Keratinocyte (primary cell): ENCODE measurements at regions not wholly inside any gene's neighbourhood (a gene's known extent, or its start where the extent isn't known, plus 50 kb on each side); places are given as distances from the start of the nearest gene placed in this dataset.

Experiments used
- DNase-seq: peaks from one replicate; pipeline ENCODE4 v3.0.0-alpha.2; 2011; ENCODE audit warnings: low read depth, missing footprints, low spot score
- FAIRE-seq: peaks from 2 replicates; lab custom pipeline; 2011; peaks lifted over from hg19 to GRCh38; lab: Jason Lieb, UNC
- H2AFZ ChIP-seq: 2 replicates; pipeline ENCODE4 v1.6.0; 2012; ENCODE audit warnings: low read length, control low read depth, inconsistent platforms; ENCODE audit not compliant: control insufficient read depth
- H3K27ac ChIP-seq: 2 replicates; pipeline ENCODE4 v1.5.1; 2011; ENCODE audit warnings: low read length; ENCODE audit not compliant: control insufficient read depth, insufficient read depth
- H3K27me3 ChIP-seq: 3 replicates; pipeline ENCODE4 v1.6.0; 2011; ENCODE audit warnings: low read length; ENCODE audit not compliant: control insufficient read depth, insufficient read depth; ENCODE audit errors: extremely low read depth
- H3K36me3 ChIP-seq, 2 experiments: 2 replicates in 1 of 2; 3 replicates in 1 of 2; pipeline ENCODE4 v1.5.1; 2011; ENCODE audit warnings: low read length in 2 of 2, mild to moderate bottlenecking in 1 of 2; ENCODE audit not compliant: control insufficient read depth in 2 of 2, insufficient read depth in 2 of 2; ENCODE audit errors: extremely low read depth in 1 of 2
- H3K4me1 ChIP-seq: 3 replicates; pipeline ENCODE4 v1.5.1; 2011; ENCODE audit warnings: low read length; ENCODE audit not compliant: control insufficient read depth, insufficient read depth; ENCODE audit errors: extremely low read depth
- H3K4me2 ChIP-seq: 3 replicates; pipeline ENCODE4 v1.6.0; 2011; ENCODE audit warnings: low read depth, low read length; ENCODE audit not compliant: control insufficient read depth, insufficient read depth; ENCODE audit errors: extremely low read depth
- H3K4me3 ChIP-seq, 3 experiments: fragments of 200-600 bp in 1 of 3; sonication (generic) in 1 of 3; 2 replicates in 2 of 3; 3 replicates in 1 of 3; pipeline ENCODE4 v1.5.1; 2011 to 2016; ENCODE audit warnings: low read length in 3 of 3, mild to moderate bottlenecking in 3 of 3, control low read depth in 2 of 3, inconsistent platforms in 1 of 3, low read depth in 1 of 3, mixed read lengths in 1 of 3, mixed run types in 1 of 3, moderate library complexity in 1 of 3; ENCODE audit not compliant: control insufficient read depth in 2 of 3, insufficient read depth in 2 of 3; ENCODE audit errors: extremely low read depth in 1 of 3
- H3K79me2 ChIP-seq: 2 replicates; pipeline ENCODE4 v1.6.0; 2012; ENCODE audit warnings: low read length; ENCODE audit not compliant: control insufficient read depth, insufficient read depth
- H3K9ac ChIP-seq: 3 replicates; pipeline ENCODE4 v1.6.0; 2011; ENCODE audit warnings: low read length; ENCODE audit not compliant: control insufficient read depth, insufficient read depth; ENCODE audit errors: extremely low read depth
- H3K9me1 ChIP-seq: 3 replicates; pipeline ENCODE4 v1.6.0; 2011; ENCODE audit warnings: low read length; ENCODE audit not compliant: control insufficient read depth, insufficient read depth; ENCODE audit errors: extremely low read depth
- H3K9me3 ChIP-seq: 2 replicates; pipeline ENCODE4 v1.5.1; 2012; ENCODE audit warnings: low read depth, low read length; ENCODE audit not compliant: control insufficient read depth
- H4K20me1 ChIP-seq: 3 replicates; pipeline ENCODE4 v1.6.0; 2011; ENCODE audit warnings: low read length; ENCODE audit not compliant: control insufficient read depth, insufficient read depth; ENCODE audit errors: extremely low read depth
- EZH2 ChIP-seq: IDR thresholded peaks from one replicate; pipeline ENCODE4 v1.6.1; 2012; ENCODE audit warnings: inconsistent platforms, mild to moderate bottlenecking, low read length, moderate library complexity
- dilution Hi-C: fragments of 300-500 bp; cut with MboI; formaldehyde crosslinking; loops from one replicate; pipeline ENCODE4 v1.7.0; 2020; ENCODE audit warnings: low sequenced_read_pairs; ENCODE audit not compliant: extremely low pct_ligation_motif_present
- TF ChIP-seq, protein P1 (sequence below), 3 experiments: IDR thresholded peaks in 1 of 3; conservative IDR thresholded peaks in 1 of 3; optimal IDR thresholded peaks in 1 of 3; 2 replicates in 2 of 3; 3 replicates in 1 of 3; pipeline versions ENCODE3 to v1.5.1; 2011; ENCODE audit warnings: low read length in 3 of 3, mild to moderate bottlenecking in 3 of 3, moderate library complexity in 2 of 3, control low read depth in 1 of 3, inconsistent platforms in 1 of 3; ENCODE audit not compliant: insufficient read depth in 2 of 3; ENCODE audit errors: extremely low read depth in 1 of 3

GRCh38 chr3:117964814-117965213 is 1069.8 kb downstream of the IGSF11 start:
- Histone ChIP-seq H3K27ac (no peak overlapping the region), H4K20me1 (no peaks in the 10 kb centered on the region), H3K9ac (no peak overlapping the region), H3K4me2 (no peak overlapping the region), H3K9me3 (no peaks in the 10 kb centered on the region), H2AFZ (no peak overlapping the region), H3K4me1 (no peaks in the 10 kb centered on the region), H3K27me3 (no peaks in the 10 kb centered on the region), H3K9me1 (no peaks in the 10 kb centered on the region), H3K79me2 (no peaks in the 10 kb centered on the region), H3K4me3 (no peak overlapping the region), H3K36me3 (no peaks in the 10 kb centered on the region)
- DNase-seq (no peak), FAIRE-seq (no peak)
- dilution Hi-C loops, result no loop called here
- TF ChIP-seq, protein P1, sequence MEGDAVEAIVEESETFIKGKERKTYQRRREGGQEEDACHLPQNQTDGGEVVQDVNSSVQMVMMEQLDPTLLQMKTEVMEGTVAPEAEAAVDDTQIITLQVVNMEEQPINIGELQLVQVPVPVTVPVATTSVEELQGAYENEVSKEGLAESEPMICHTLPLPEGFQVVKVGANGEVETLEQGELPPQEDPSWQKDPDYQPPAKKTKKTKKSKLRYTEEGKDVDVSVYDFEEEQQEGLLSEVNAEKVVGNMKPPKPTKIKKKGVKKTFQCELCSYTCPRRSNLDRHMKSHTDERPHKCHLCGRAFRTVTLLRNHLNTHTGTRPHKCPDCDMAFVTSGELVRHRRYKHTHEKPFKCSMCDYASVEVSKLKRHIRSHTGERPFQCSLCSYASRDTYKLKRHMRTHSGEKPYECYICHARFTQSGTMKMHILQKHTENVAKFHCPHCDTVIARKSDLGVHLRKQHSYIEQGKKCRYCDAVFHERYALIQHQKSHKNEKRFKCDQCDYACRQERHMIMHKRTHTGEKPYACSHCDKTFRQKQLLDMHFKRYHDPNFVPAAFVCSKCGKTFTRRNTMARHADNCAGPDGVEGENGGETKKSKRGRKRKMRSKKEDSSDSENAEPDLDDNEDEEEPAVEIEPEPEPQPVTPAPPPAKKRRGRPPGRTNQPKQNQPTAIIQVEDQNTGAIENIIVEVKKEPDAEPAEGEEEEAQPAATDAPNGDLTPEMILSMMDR (optimal IDR thresholded peaks at IDR 0.05 in 1 of 3, IDR thresholded peaks at IDR 0.05 in 1 of 3, conservative IDR thresholded peaks at IDR 0.05 in 1 of 3; ENCODE audit: extremely low read depth in 1 of 3, insufficient read depth in 2 of 3, low read length in 3 of 3), result no peak
- TF ChIP-seq EZH2, result no peak

DNA sequence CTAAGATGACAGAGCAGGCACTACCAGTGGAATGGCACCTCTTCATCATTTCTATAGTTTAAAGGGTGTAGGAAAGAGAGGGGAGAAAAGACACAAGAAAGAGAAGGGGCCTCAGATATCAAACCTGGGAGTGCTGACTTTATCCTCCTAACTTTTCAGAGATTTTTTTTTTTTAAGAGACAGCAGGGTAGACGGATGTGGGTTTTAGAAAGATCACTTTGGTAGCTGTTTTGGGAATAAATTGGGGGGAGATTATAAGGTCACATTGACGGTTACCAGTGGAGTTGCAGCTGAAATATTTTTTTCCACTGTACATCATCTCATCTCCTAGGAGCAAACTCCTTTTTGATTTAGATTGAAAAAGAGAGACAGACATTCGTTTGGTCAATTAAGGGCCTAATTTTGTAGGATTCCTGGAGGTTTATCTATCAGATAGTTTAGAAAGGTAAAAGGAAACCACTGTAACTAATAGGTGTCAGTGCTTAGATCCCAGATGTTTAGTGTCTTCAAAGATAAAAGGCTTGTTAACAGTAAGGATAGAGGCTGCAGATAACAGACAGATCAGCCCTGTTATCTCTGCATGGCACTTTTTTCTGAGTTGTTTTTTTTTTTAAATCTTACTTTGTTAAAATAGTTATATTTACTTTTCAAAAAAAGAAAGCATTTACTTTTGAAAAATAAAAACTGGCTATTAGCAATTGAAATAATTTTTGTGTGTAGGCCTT is 1057.0 kb downstream of the IGSF11 start:
- H3K4me2 ChIP-seq, result no peak overlapping the region
- dilution Hi-C loops, result no loop called here
- no peak overlapping the region for H3K9ac ChIP-seq
- DNase-seq (no peak), FAIRE-seq (no peak)
- no peak overlapping the region for H2AFZ ChIP-seq
- no peaks in the 10 kb centered on the region for H3K4me1 ChIP-seq
- no peaks in the 10 kb centered on the region for H3K79me2 ChIP-seq
- H3K27ac ChIP-seq, result no peak overlapping the region
- no peak for TF ChIP-seq EZH2
- TF ChIP-seq, protein P1 (optimal IDR thresholded peaks at IDR 0.05 in 1 of 3, IDR thresholded peaks at IDR 0.05 in 1 of 3, conservative IDR thresholded peaks at IDR 0.05 in 1 of 3; ENCODE audit: extremely low read depth in 1 of 3, insufficient read depth in 2 of 3, low read length in 3 of 3), result no peak
- no peak overlapping the region for H3K4me3 ChIP-seq
- no peaks in the 10 kb centered on the region for H3K27me3 ChIP-seq
- H4K20me1 ChIP-seq, result no peaks in the 10 kb centered on the region
- no peaks in the 10 kb centered on the region for H3K36me3 ChIP-seq
- no peaks in the 10 kb centered on the region for H3K9me1 ChIP-seq
- no peaks in the 10 kb centered on the region for H3K9me3 ChIP-seq
